ENCODE measurements at regions not wholly inside any gene's neighbourhood (a gene's known extent, or its start where the extent isn't known, plus 50 kb on each side); places are given as distances from the start of the nearest gene placed in this dataset.

DNA sequence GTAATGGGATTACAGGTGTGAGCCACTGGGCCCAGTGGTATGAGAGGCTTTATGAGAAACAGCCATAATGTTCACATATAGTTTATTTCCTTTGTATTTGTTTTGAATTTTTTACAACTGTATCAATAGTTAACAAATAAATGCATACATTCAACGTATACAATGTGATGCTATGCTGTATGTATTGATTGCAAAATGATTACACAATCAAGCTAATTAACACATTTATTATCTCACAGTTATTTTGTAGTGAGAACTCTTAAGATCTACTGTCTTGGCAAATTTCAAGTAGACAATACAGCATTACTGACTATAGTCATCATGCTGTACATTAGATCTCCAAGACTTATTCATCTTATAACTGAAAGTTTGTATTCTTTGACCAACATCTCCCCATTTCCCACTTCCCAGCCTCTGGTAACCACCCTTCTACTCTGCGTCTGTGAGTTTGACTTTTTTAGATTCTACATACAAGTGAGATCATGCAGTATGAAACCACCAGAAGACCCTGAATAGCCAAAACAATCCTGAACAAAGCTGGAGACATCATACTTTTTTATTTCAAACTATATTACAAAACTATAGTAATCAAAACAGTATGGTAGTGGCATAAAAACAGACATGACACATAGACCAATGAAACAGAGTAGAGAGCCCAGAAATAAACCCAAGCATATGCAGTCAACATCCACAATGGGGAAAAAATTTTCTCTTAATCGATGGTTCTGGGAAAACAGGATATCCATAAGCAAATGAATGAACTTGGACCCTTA lies 157.2 kb upstream of the RREB1 start:
- no peaks in the 10 kb centered on the region for H3K27me3 ChIP-seq (ENCODE audit: control insufficient read depth in 2 of 2, insufficient read depth in 2 of 2, low read length in 2 of 2)
- 31% methylated on average over 3 of the region's 3 CpGs for whole genome bisulfite sequencing (ENCODE audit: insufficient coverage, low coverage, missing lambda C conversion rate)
- BruUV-seq (replicated peaks) = no TSS peak
- no peak overlapping the region for H3K4me3 ChIP-seq
- in situ Hi-C loops (cut with MboI) = no loop called here
- no peaks in the 10 kb centered on the region for H3K4me1 ChIP-seq (replicated peaks in 1 of 2; ENCODE audit: control insufficient read depth in 2 of 2, insufficient read depth in 2 of 2, low read length in 2 of 2)
- no peak overlapping the region for H2AFZ ChIP-seq (ENCODE audit: low read depth, low read length)
- CTCF ChIA-PET (ENCODE audit: low intra/inter-chr PET ratio) = no interaction called here
- no peaks in the 10 kb centered on the region for H3K79me2 ChIP-seq (ENCODE audit: control insufficient read depth, insufficient read depth, low read length)
- H3K36me3 ChIP-seq (ENCODE audit: control insufficient read depth, insufficient read depth, low read length) = no peaks in the 10 kb centered on the region
- H4K20me1 ChIP-seq (replicated peaks; ENCODE audit: control insufficient read depth, insufficient read depth, low read length) = no peaks in the 10 kb centered on the region
- no peak overlapping the region for H3K27ac ChIP-seq (ENCODE audit: extremely low read depth, low read depth, low read length)
- H3K9me1 ChIP-seq (ENCODE audit: control insufficient read depth, insufficient read depth, low read length) = no peaks in the 10 kb centered on the region
- intact Hi-C loops (cut with micrococcal nuclease) = no loop called here
- no peak for FAIRE-seq
- H3K9me3 ChIP-seq (replicated peaks; ENCODE audit: control insufficient read depth, insufficient read depth, low read depth, low read length) = peaks cover 14% of the 10 kb centered on the region
- no peak for ATAC-seq
- POLR2A ChIA-PET = interaction anchor here (1.1 kb wide), 1 partner anchor 8 kb away, joined by 3 read pairs; no protein-coding TSS in a partner anchor
- H3K4me2 ChIP-seq (ENCODE audit: insufficient read depth, low read length) = no peak overlapping the region
- H3K9ac ChIP-seq (ENCODE audit: insufficient read depth in 1 of 2, low read depth in 2 of 2, low read length in 2 of 2) = no peak overlapping the region
- no peak for DNase-seq (ENCODE audit: extremely low read depth in 1 of 4, low spot score in 3 of 4)
- TF ChIP-seq KDM5B (IDR thresholded peaks at IDR 0.05; ENCODE audit: insufficient replicate concordance, low read depth, low read length) (no peak), ILF3 (IDR thresholded peaks at IDR 0.05; ENCODE audit: borderline replicate concordance) (no peak), POLR2A (conservative IDR thresholded peaks at IDR 0.05) (no peak), TRIM28 (IDR thresholded peaks at IDR 0.05) (peak; percentile 93), HSF4 (CRISPR knock-in tag; IDR thresholded peaks at IDR 0.05; ENCODE audit: borderline replicate concordance) (no peak), JUNB (CRISPR knock-in tag; conservative IDR thresholded peaks at IDR 0.05) (no peak), XRCC5 (IDR thresholded peaks at IDR 0.05; ENCODE audit: low read depth, low read length) (no peak), SMARCA5 (IDR thresholded peaks at IDR 0.05) (peak; percentile 88), ZNF316 (IDR thresholded peaks at IDR 0.05) (no peak), HDAC2 (IDR thresholded peaks at IDR 0.05) (peak; percentile 49; the same call in 1 of the 2 replicates), PCBP1 (IDR thresholded peaks at IDR 0.05; ENCODE audit: low read depth, low read length, poor library complexity, severe bottlenecking) (no peak), KDM1A (IDR thresholded peaks at IDR 0.05) (peak; percentile 63 to 70), TCFL5 (CRISPR knock-in tag; conservative IDR thresholded peaks at IDR 0.05) (no peak), CBFB (CRISPR knock-in tag; IDR thresholded peaks at IDR 0.05) (no peak), TAF1 (IDR thresholded peaks at IDR 0.05; ENCODE audit: control insufficient read depth, extremely low read depth, insufficient read depth, low read length, severe bottlenecking) (no peak), MAFK (IDR thresholded peaks at IDR 0.05; ENCODE audit: low read length) (no peak), TOE1 (IDR thresholded peaks at IDR 0.05; ENCODE audit: borderline replicate concordance) (no peak), TOE1 (CRISPR knock-in tag; IDR thresholded peaks at IDR 0.05; ENCODE audit: borderline replicate concordance, low read depth) (no peak), CHD2 (IDR thresholded peaks at IDR 0.05; ENCODE audit: low read depth, low read length) (no peak), ZBTB1 (CRISPR knock-in tag; IDR thresholded peaks at IDR 0.05; ENCODE audit: borderline replicate concordance, low read depth) (no peak)
- TF ChIP-seq, protein P1, sequence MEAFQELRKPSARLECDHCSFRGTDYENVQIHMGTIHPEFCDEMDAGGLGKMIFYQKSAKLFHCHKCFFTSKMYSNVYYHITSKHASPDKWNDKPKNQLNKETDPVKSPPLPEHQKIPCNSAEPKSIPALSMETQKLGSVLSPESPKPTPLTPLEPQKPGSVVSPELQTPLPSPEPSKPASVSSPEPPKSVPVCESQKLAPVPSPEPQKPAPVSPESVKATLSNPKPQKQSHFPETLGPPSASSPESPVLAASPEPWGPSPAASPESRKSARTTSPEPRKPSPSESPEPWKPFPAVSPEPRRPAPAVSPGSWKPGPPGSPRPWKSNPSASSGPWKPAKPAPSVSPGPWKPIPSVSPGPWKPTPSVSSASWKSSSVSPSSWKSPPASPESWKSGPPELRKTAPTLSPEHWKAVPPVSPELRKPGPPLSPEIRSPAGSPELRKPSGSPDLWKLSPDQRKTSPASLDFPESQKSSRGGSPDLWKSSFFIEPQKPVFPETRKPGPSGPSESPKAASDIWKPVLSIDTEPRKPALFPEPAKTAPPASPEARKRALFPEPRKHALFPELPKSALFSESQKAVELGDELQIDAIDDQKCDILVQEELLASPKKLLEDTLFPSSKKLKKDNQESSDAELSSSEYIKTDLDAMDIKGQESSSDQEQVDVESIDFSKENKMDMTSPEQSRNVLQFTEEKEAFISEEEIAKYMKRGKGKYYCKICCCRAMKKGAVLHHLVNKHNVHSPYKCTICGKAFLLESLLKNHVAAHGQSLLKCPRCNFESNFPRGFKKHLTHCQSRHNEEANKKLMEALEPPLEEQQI (IDR thresholded peaks at IDR 0.05) = peak; percentile 28; the same call in 1 of the 2 replicates
- TF ChIP-seq, protein P2, sequence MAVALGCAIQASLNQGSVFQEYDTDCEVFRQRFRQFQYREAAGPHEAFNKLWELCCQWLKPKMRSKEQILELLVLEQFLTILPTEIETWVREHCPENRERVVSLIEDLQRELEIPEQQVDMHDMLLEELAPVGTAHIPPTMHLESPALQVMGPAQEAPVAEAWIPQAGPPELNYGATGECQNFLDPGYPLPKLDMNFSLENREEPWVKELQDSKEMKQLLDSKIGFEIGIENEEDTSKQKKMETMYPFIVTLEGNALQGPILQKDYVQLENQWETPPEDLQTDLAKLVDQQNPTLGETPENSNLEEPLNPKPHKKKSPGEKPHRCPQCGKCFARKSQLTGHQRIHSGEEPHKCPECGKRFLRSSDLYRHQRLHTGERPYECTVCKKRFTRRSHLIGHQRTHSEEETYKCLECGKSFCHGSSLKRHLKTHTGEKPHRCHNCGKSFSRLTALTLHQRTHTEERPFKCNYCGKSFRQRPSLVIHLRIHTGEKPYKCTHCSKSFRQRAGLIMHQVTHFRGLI (CRISPR knock-in tag; IDR thresholded peaks at IDR 0.05) = no peak

Data from K562 (cell line).